ENCODE measurements at regions not wholly inside any gene's neighbourhood (a gene's known extent, or its start where the extent isn't known, plus 50 kb on each side); places are given as distances from the start of the nearest gene placed in this dataset.

DNA sequence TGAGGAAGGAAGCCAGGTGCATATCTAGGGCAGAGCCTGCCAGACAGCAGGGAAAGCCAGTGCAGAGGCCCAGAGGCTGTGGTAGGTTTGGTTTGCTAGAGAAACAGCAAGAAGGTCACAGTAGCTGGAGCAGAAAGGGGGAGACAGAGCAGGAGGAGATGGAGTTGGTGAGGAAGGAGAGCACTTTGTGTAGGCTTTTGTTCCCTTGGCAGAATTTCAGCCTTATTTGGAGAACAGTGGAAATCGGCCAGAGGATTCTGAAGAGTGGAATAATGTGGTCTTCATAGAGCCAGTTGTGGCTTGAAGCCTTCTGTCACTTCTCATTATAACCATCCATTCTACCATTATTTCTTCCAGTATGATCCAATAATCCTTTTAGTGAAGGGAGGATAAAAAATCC lies 212.9 kb upstream of the FAR2 start:
- Mint-ChIP-seq H3K36me3 (no peaks in the 10 kb centered on the region), H3K27ac (no peak overlapping the region), H3K27me3 (no peaks in the 10 kb centered on the region), H3K4me1 (ENCODE audit: unreplicated experiment) (no peaks in the 10 kb centered on the region), H3K9me3 (no peaks in the 10 kb centered on the region), H3K4me3 (no peak overlapping the region)
- TF ChIP-seq CTCF (conservative IDR thresholded peaks at IDR 0.05), result no peak
- DNase-seq (ENCODE audit: extremely low spot score, unreplicated experiment), result no peak

DNA sequence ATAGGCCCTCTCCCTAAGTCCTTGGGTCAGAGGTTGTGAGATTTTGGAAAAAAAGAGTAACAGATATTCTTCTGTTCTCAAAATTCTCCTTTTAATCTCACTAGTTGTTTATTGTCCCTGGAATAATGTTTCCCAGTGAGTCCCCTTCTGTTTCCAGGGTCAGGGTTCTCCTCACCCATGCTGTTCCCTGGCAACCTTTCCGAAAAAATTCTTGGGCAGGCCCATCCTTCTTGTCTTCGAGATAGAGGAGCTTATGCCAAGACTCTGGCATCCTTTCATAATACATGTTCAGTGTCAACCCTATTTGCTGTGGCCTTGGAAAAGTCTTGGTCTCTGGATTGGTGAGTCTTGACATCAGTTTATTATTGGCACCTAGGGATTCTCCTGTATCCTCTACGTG lies 212.4 kb upstream of the FAR2 start:
- H3K9me3 Mint-ChIP-seq, result no peaks in the 10 kb centered on the region
- H3K36me3 Mint-ChIP-seq, result peaks cover 3% of the 10 kb centered on the region
- H3K4me3 Mint-ChIP-seq, result no peak overlapping the region
- no peaks in the 10 kb centered on the region for H3K4me1 Mint-ChIP-seq (ENCODE audit: unreplicated experiment)
- H3K27me3 Mint-ChIP-seq, result no peaks in the 10 kb centered on the region
- no peak for TF ChIP-seq CTCF (conservative IDR thresholded peaks at IDR 0.05)
- DNase-seq (ENCODE audit: extremely low spot score, unreplicated experiment), result no peak
- H3K27ac Mint-ChIP-seq, result no peak overlapping the region

- Mint-ChIP-seq H3K27me3 (no peaks in the 10 kb centered on the region), H3K36me3 (peaks cover 3% of the 10 kb centered on the region), H3K9me3 (no peaks in the 10 kb centered on the region), H3K27ac (no peak overlapping the region), H3K4me3 (no peak overlapping the region), H3K4me1 (ENCODE audit: unreplicated experiment) (no peaks in the 10 kb centered on the region)
- no peak for TF ChIP-seq CTCF (conservative IDR thresholded peaks at IDR 0.05)
- no peak for DNase-seq (ENCODE audit: extremely low spot score, unreplicated experiment)
Observed at GRCh38 chr12:28937196-28937595, 211.9 kb upstream of the FAR2 start.

DNA sequence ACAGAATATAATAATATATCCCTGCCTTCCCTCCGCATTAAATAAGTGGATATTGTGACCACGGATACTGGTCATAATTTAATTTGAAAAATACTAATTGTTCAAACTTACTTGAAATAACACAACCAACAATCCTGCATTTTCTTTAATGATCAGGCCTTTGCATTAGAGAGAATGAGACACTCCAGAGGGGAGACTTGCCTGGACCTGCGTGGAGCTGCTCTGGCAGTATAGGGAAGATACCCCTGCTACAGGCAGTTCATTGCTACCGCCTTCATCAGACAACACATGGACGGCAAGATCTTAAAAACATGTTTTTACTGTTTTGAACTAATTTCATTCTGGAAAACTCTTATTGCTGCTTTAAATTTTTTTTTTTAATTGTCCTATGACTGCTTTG lies 211.0 kb upstream of the FAR2 start:
- peaks cover 3% of the 10 kb centered on the region for H3K36me3 Mint-ChIP-seq
- H3K9me3 Mint-ChIP-seq, result no peaks in the 10 kb centered on the region
- H3K27me3 Mint-ChIP-seq, result no peaks in the 10 kb centered on the region

GRCh38 chr12:28938581-28939235 lies 210.4 kb upstream of the FAR2 start:
- H3K4me1 Mint-ChIP-seq (ENCODE audit: unreplicated experiment), result no peaks in the 10 kb centered on the region
- H3K4me3 Mint-ChIP-seq, result no peak overlapping the region
- DNase-seq (ENCODE audit: extremely low spot score, unreplicated experiment), result no peak
- TF ChIP-seq CTCF (conservative IDR thresholded peaks at IDR 0.05), result no peak
- no peaks in the 10 kb centered on the region for H3K9me3 Mint-ChIP-seq
- peaks cover 3% of the 10 kb centered on the region for H3K36me3 Mint-ChIP-seq
- no peaks in the 10 kb centered on the region for H3K27me3 Mint-ChIP-seq
- peak overlapping the region; percentile 5 for H3K27ac Mint-ChIP-seq

More for the DNA sequence above, 211.0 kb upstream of the FAR2 start:
- Mint-ChIP-seq H3K4me3 (no peak overlapping the region), H3K27ac (no peak overlapping the region), H3K4me1 (ENCODE audit: unreplicated experiment) (no peaks in the 10 kb centered on the region)
- TF ChIP-seq CTCF (conservative IDR thresholded peaks at IDR 0.05), result no peak
- no peak for DNase-seq (ENCODE audit: extremely low spot score, unreplicated experiment)

- H3K27me3 Mint-ChIP-seq, result no peaks in the 10 kb centered on the region
- TF ChIP-seq CTCF (conservative IDR thresholded peaks at IDR 0.05), result no peak
- no peaks in the 10 kb centered on the region for H3K9me3 Mint-ChIP-seq
- H3K4me3 Mint-ChIP-seq, result no peak overlapping the region
- H3K36me3 Mint-ChIP-seq, result peaks cover 3% of the 10 kb centered on the region
- no peaks in the 10 kb centered on the region for H3K4me1 Mint-ChIP-seq (ENCODE audit: unreplicated experiment)
- no peak for DNase-seq (ENCODE audit: extremely low spot score, unreplicated experiment)
- H3K27ac Mint-ChIP-seq, result no peak overlapping the region
Observed at GRCh38 chr12:28939427-28939826, 209.7 kb upstream of the FAR2 start.

All from type B pancreatic cell (in vitro differentiated cells).